OCI-LY1 (cell line): ENCODE measurements at regions not wholly inside any gene's neighbourhood (a gene's known extent, or its start where the extent isn't known, plus 50 kb on each side); places are given as distances from the start of the nearest gene placed in this dataset.

Experiments used
- EZH2 ChIP-seq: fragments of 200-600 bp; sonication (generic), shearing (Covaris generic); IDR thresholded peaks from 2 replicates; pipeline ENCODE4 v1.8.0; 2017; ENCODE audit warnings: borderline replicate concordance, mixed run types, mild to moderate bottlenecking, antibody characterized with exemption, low read length, moderate library complexity, mixed read lengths
- TF ChIP-seq, protein P1 (sequence below): fragments of 200-600 bp; sonication (generic), shearing (Covaris generic); IDR thresholded peaks from 2 replicates; pipeline ENCODE4 v1.5.1; 2017; ENCODE audit warnings: mild to moderate bottlenecking, antibody characterized with exemption, low read length, moderate library complexity, mixed read lengths

- TF ChIP-seq, protein P1, sequence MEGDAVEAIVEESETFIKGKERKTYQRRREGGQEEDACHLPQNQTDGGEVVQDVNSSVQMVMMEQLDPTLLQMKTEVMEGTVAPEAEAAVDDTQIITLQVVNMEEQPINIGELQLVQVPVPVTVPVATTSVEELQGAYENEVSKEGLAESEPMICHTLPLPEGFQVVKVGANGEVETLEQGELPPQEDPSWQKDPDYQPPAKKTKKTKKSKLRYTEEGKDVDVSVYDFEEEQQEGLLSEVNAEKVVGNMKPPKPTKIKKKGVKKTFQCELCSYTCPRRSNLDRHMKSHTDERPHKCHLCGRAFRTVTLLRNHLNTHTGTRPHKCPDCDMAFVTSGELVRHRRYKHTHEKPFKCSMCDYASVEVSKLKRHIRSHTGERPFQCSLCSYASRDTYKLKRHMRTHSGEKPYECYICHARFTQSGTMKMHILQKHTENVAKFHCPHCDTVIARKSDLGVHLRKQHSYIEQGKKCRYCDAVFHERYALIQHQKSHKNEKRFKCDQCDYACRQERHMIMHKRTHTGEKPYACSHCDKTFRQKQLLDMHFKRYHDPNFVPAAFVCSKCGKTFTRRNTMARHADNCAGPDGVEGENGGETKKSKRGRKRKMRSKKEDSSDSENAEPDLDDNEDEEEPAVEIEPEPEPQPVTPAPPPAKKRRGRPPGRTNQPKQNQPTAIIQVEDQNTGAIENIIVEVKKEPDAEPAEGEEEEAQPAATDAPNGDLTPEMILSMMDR, result no peak
- no peak for TF ChIP-seq EZH2
These were observed 897.2 kb downstream of the TSN start for GRCh38 chr2:122652670-122653069.
